ENCODE measurements at regions not wholly inside any gene's neighbourhood (a gene's known extent, or its start where the extent isn't known, plus 50 kb on each side); places are given as distances from the start of the nearest gene placed in this dataset.

DNA sequence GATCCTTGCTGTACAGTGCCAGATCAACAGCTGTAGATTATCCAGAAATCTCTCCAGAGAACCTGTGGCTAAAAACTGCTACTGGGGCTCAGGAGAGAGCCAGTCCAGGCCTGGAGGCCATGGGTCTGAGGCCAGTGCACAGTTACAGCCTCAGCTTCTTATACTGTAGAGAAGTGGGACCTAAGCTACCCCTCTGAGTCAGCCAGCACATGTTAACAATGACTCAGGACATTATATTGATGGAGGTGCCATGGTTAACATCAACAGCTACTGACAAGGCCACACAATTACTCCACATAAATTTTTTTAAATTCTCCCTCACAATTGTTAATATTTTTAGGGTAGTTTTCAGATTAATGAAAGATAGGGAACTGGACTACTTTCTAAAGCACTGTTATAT is 138.5 kb downstream of the RBM26 start:
- no peaks in the 10 kb centered on the region for H3F3A ChIP-seq (replicated peaks; ENCODE audit: insufficient read depth)
- H3K27me3 ChIP-seq (ENCODE audit: insufficient read depth), result no peaks in the 10 kb centered on the region
- H3K79me2 ChIP-seq (ENCODE audit: insufficient read depth), result no peaks in the 10 kb centered on the region
- POLR2A ChIA-PET, result no interaction called here
- DNase-seq, result no peak
- no peaks in the 10 kb centered on the region for H4K20me1 ChIP-seq (ENCODE audit: insufficient read depth)
- no peak overlapping the region for H3K4me3 ChIP-seq (ENCODE audit: low read depth in 2 of 2, low read length in 1 of 2)
- no peak overlapping the region for H2AFZ ChIP-seq (ENCODE audit: low read depth)
- H3K9me3 ChIP-seq, result no peaks in the 10 kb centered on the region
- no peak overlapping the region for H3K27ac ChIP-seq (ENCODE audit: low read depth in 2 of 2, low read length in 1 of 2)
- H3K9me2 ChIP-seq, result no peaks in the 10 kb centered on the region
- CTCF ChIA-PET, result interaction anchor here (2.1 kb wide), 1 partner anchor 9 kb away, joined by 6 read pairs; no protein-coding TSS in a partner anchor
- no peaks in the 10 kb centered on the region for H3K36me3 ChIP-seq (replicated peaks in 1 of 2; ENCODE audit: control insufficient read depth in 1 of 2, insufficient read depth in 2 of 2, low read length in 1 of 2)
- no peak overlapping the region for H3K9ac ChIP-seq
- H3K4me1 ChIP-seq (ENCODE audit: control insufficient read depth in 1 of 2, insufficient read depth in 2 of 2, low read depth in 1 of 2, low read length in 1 of 2), result no peaks in the 10 kb centered on the region
- TF ChIP-seq YY1 (IDR thresholded peaks at IDR 0.05; ENCODE audit: low read depth) (no peak), RXRA (IDR thresholded peaks at IDR 0.05; ENCODE audit: borderline replicate concordance, low read depth) (no peak), NRF1 (IDR thresholded peaks at IDR 0.05; ENCODE audit: low read depth, low read length) (no peak), RAD21 (IDR thresholded peaks at IDR 0.05; ENCODE audit: low read length) (no peak), TAF1 (IDR thresholded peaks at IDR 0.05; ENCODE audit: borderline replicate concordance, low read depth, low read length) (no peak), SMC3 (IDR thresholded peaks at IDR 0.05; ENCODE audit: low read depth, low read length) (no peak), TCF12 (IDR thresholded peaks at IDR 0.05) (no peak), RCOR1 (IDR thresholded peaks at IDR 0.05; ENCODE audit: low read length) (no peak), CHD2 (IDR thresholded peaks at IDR 0.05; ENCODE audit: low read length, partially characterized antibody) (no peak), JUND (IDR thresholded peaks at IDR 0.05) (no peak), GABPA (IDR thresholded peaks at IDR 0.05; ENCODE audit: low read depth) (no peak)
- TF ChIP-seq, protein P1, sequence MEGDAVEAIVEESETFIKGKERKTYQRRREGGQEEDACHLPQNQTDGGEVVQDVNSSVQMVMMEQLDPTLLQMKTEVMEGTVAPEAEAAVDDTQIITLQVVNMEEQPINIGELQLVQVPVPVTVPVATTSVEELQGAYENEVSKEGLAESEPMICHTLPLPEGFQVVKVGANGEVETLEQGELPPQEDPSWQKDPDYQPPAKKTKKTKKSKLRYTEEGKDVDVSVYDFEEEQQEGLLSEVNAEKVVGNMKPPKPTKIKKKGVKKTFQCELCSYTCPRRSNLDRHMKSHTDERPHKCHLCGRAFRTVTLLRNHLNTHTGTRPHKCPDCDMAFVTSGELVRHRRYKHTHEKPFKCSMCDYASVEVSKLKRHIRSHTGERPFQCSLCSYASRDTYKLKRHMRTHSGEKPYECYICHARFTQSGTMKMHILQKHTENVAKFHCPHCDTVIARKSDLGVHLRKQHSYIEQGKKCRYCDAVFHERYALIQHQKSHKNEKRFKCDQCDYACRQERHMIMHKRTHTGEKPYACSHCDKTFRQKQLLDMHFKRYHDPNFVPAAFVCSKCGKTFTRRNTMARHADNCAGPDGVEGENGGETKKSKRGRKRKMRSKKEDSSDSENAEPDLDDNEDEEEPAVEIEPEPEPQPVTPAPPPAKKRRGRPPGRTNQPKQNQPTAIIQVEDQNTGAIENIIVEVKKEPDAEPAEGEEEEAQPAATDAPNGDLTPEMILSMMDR (IDR thresholded peaks at IDR 0.05), result no peak
- TF ChIP-seq, protein P2, sequence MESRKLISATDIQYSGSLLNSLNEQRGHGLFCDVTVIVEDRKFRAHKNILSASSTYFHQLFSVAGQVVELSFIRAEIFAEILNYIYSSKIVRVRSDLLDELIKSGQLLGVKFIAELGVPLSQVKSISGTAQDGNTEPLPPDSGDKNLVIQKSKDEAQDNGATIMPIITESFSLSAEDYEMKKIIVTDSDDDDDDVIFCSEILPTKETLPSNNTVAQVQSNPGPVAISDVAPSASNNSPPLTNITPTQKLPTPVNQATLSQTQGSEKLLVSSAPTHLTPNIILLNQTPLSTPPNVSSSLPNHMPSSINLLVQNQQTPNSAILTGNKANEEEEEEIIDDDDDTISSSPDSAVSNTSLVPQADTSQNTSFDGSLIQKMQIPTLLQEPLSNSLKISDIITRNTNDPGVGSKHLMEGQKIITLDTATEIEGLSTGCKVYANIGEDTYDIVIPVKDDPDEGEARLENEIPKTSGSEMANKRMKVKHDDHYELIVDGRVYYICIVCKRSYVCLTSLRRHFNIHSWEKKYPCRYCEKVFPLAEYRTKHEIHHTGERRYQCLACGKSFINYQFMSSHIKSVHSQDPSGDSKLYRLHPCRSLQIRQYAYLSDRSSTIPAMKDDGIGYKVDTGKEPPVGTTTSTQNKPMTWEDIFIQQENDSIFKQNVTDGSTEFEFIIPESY (IDR thresholded peaks at IDR 0.05; ENCODE audit: borderline replicate concordance, low read depth), result no peak
- TF ChIP-seq, protein P3, sequence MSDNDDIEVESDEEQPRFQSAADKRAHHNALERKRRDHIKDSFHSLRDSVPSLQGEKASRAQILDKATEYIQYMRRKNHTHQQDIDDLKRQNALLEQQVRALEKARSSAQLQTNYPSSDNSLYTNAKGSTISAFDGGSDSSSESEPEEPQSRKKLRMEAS (IDR thresholded peaks at IDR 0.05; ENCODE audit: low read depth), result no peak
- TF ChIP-seq, protein P4, sequence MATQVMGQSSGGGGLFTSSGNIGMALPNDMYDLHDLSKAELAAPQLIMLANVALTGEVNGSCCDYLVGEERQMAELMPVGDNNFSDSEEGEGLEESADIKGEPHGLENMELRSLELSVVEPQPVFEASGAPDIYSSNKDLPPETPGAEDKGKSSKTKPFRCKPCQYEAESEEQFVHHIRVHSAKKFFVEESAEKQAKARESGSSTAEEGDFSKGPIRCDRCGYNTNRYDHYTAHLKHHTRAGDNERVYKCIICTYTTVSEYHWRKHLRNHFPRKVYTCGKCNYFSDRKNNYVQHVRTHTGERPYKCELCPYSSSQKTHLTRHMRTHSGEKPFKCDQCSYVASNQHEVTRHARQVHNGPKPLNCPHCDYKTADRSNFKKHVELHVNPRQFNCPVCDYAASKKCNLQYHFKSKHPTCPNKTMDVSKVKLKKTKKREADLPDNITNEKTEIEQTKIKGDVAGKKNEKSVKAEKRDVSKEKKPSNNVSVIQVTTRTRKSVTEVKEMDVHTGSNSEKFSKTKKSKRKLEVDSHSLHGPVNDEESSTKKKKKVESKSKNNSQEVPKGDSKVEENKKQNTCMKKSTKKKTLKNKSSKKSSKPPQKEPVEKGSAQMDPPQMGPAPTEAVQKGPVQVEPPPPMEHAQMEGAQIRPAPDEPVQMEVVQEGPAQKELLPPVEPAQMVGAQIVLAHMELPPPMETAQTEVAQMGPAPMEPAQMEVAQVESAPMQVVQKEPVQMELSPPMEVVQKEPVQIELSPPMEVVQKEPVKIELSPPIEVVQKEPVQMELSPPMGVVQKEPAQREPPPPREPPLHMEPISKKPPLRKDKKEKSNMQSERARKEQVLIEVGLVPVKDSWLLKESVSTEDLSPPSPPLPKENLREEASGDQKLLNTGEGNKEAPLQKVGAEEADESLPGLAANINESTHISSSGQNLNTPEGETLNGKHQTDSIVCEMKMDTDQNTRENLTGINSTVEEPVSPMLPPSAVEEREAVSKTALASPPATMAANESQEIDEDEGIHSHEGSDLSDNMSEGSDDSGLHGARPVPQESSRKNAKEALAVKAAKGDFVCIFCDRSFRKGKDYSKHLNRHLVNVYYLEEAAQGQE (IDR thresholded peaks at IDR 0.05; ENCODE audit: low read depth, low read length), result no peak
- H3K4me2 ChIP-seq, result no peak overlapping the region

Measured in SK-N-SH (cell line).